H1 (cell line): ENCODE measurements at regions not wholly inside any gene's neighbourhood (a gene's known extent, or its start where the extent isn't known, plus 50 kb on each side); places are given as distances from the start of the nearest gene placed in this dataset.

ENCODE experiments used
- BRCA1 ChIP-seq: IDR thresholded peaks from 2 replicates; pipeline ENCODE4 v1.6.1; 2012; ENCODE audit warnings: low read depth, low read length, improper control_type of control experiment
- EGR1 ChIP-seq: IDR thresholded peaks from 2 replicates; pipeline ENCODE4 v1.6.1; 2011; ENCODE audit warnings: low read depth, low read length, borderline replicate concordance
- EP300 ChIP-seq, 2 experiments: IDR thresholded peaks; 1 replicate in 1 of 2; 2 replicates in 1 of 2; pipeline ENCODE4 v1.6.1; 2011 to 2012; ENCODE audit warnings: low read depth in 2 of 2, low read length in 2 of 2, mild to moderate bottlenecking in 2 of 2, borderline replicate concordance in 1 of 2, inconsistent platforms in 1 of 2, moderate library complexity in 1 of 2
- EZH2 ChIP-seq: fragments of 200-600 bp; sonication (generic); IDR thresholded peaks from 2 replicates; pipeline ENCODE4 v1.7.1; 2012; ENCODE audit warnings: low read depth, mild to moderate bottlenecking, moderate library complexity, low read length, inconsistent platforms; ENCODE audit not compliant: severe bottlenecking
- JUND ChIP-seq: IDR thresholded peaks from 2 replicates; pipeline ENCODE4 v1.6.1; 2011; ENCODE audit warnings: mild to moderate bottlenecking, improper control_type of control experiment, low read length
- MAFK ChIP-seq: IDR thresholded peaks from 2 replicates; pipeline ENCODE4 v1.6.1; 2012; ENCODE audit warnings: low read depth, mild to moderate bottlenecking, improper control_type of control experiment, low read length
- NANOG ChIP-seq: IDR thresholded peaks from 2 replicates; pipeline ENCODE4 v1.6.1; 2011; ENCODE audit warnings: low read length, low read depth, mild to moderate bottlenecking, inconsistent platforms; ENCODE audit not compliant: insufficient read depth, poor library complexity, severe bottlenecking
- POLR2A ChIP-seq, 2 experiments: IDR thresholded peaks; 1 replicate in 1 of 2; 2 replicates in 1 of 2; pipeline ENCODE4 v1.6.1; 2011; ENCODE audit warnings: low read depth in 2 of 2, low read length in 2 of 2, mild to moderate bottlenecking in 2 of 2; ENCODE audit errors: control extremely low read depth in 1 of 2
- POLR2AphosphoS5 ChIP-seq: IDR thresholded peaks from 2 replicates; pipeline ENCODE4 v1.6.1; 2011; ENCODE audit warnings: low read depth, low read length
- RXRA ChIP-seq: IDR thresholded peaks from 2 replicates; pipeline ENCODE4 v1.6.1; 2011; ENCODE audit warnings: low read depth, mild to moderate bottlenecking, low read length, moderate library complexity; ENCODE audit not compliant: insufficient read depth
- TAF1 ChIP-seq: IDR thresholded peaks from 2 replicates; pipeline ENCODE4 v1.6.1; 2011; ENCODE audit warnings: mild to moderate bottlenecking, low read depth, low read length
- TF ChIP-seq, protein P1 (sequence below), 3 experiments: IDR thresholded peaks; 1 replicate in 2 of 3; 2 replicates in 1 of 3; pipeline versions ENCODE4 v1.5.1 to v1.6.1; 2011; ENCODE audit warnings: low read length in 3 of 3, mild to moderate bottlenecking in 3 of 3, inconsistent platforms in 2 of 3, low read depth in 1 of 3, moderate library complexity in 1 of 3; ENCODE audit not compliant: insufficient read depth in 1 of 3; ENCODE audit errors: control extremely low read depth in 1 of 3
- TF ChIP-seq, protein P2 (sequence below): IDR thresholded peaks from 2 replicates; pipeline ENCODE4 v1.6.1; 2011; ENCODE audit warnings: low read length, improper control_type of control experiment

DNA sequence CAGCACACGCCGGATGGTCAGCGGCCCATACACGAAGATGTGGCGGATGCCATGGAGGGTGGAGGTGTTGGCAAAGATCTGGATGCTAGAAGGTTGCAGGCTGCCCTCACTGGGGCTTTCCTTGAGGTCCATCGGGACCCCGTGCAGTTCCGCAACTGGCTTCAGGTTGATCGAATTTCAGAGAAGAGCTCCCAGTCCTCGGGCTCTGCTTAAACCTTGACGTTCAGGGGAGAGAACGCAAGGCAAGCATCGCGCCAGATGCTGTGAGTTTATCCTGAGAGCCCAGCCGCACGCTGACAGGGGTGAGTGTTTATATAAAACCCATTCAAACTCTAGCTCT, 98.7 kb upstream of the CCL2 start:
- TF ChIP-seq, protein P1, sequence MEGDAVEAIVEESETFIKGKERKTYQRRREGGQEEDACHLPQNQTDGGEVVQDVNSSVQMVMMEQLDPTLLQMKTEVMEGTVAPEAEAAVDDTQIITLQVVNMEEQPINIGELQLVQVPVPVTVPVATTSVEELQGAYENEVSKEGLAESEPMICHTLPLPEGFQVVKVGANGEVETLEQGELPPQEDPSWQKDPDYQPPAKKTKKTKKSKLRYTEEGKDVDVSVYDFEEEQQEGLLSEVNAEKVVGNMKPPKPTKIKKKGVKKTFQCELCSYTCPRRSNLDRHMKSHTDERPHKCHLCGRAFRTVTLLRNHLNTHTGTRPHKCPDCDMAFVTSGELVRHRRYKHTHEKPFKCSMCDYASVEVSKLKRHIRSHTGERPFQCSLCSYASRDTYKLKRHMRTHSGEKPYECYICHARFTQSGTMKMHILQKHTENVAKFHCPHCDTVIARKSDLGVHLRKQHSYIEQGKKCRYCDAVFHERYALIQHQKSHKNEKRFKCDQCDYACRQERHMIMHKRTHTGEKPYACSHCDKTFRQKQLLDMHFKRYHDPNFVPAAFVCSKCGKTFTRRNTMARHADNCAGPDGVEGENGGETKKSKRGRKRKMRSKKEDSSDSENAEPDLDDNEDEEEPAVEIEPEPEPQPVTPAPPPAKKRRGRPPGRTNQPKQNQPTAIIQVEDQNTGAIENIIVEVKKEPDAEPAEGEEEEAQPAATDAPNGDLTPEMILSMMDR (IDR thresholded peaks at IDR 0.05; ENCODE audit: control extremely low read depth in 1 of 3, insufficient read depth in 1 of 3, low read depth in 1 of 3, low read length in 3 of 3) = no peak
- no peak for TF ChIP-seq JUND
- TF ChIP-seq, protein P2, sequence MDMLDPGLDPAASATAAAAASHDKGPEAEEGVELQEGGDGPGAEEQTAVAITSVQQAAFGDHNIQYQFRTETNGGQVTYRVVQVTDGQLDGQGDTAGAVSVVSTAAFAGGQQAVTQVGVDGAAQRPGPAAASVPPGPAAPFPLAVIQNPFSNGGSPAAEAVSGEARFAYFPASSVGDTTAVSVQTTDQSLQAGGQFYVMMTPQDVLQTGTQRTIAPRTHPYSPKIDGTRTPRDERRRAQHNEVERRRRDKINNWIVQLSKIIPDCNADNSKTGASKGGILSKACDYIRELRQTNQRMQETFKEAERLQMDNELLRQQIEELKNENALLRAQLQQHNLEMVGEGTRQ = no peak
- TF ChIP-seq BRCA1 = no peak
- TF ChIP-seq EP300 (IDR thresholded peaks at IDR 0.05; ENCODE audit: borderline replicate concordance in 1 of 2, low read depth in 2 of 2, low read length in 2 of 2) = no peak
- TF ChIP-seq RXRA = no peak
- no peak for TF ChIP-seq POLR2A (IDR thresholded peaks at IDR 0.05; ENCODE audit: control extremely low read depth in 1 of 2, low read depth in 2 of 2, low read length in 2 of 2)
- TF ChIP-seq TAF1 = no peak
- TF ChIP-seq EZH2 = no peak
- no peak for TF ChIP-seq POLR2AphosphoS5
- no peak for TF ChIP-seq NANOG
- TF ChIP-seq MAFK = no peak
- TF ChIP-seq EGR1 = no peak
